Stimulated activated naive B cell treated with anti-CD40 and anti-IgM and Interleukin-4, amounts not matched to agents 10 μg/mL and 1 μg/mL and 100 μg/mL, for 72 hours (primary cell): ENCODE measurements at regions not wholly inside any gene's neighbourhood (a gene's known extent, or its start where the extent isn't known, plus 50 kb on each side); places are given as distances from the start of the nearest gene placed in this dataset.

ENCODE experiments used
- ATAC-seq, 2 donors: fragments of 150-1000 bp; cut with Tn5 transposase; replicated peaks; 2 replicates each; pipeline ENCODE4 v1.10.0; 2021; ENCODE audit warnings: moderate library complexity in 1 of 2
- DNase-seq: peaks from one replicate; pipeline ENCODE4 v3.0.0; 2021
- H3K27ac Mint-ChIP-seq: one replicate; pipeline ENCODE4 v1.8.0; 2022; ENCODE audit warnings: mild to moderate bottlenecking, mixed read lengths
- H3K27me3 Mint-ChIP-seq, 2 donors: one replicate each; pipeline ENCODE4 v1.8.0; 2022; ENCODE audit warnings: mixed read lengths in 2 of 2
- H3K36me3 Mint-ChIP-seq, 2 donors: one replicate each; pipeline ENCODE4 v1.8.0; 2022; ENCODE audit warnings: mixed read lengths in 2 of 2, mild to moderate bottlenecking in 1 of 2
- H3K4me1 Mint-ChIP-seq, 2 donors: one replicate each; pipeline ENCODE4 v1.8.0; 2022; ENCODE audit warnings: mixed read lengths in 2 of 2, mild to moderate bottlenecking in 1 of 2
- H3K4me3 Mint-ChIP-seq, 2 donors: one replicate each; pipeline ENCODE4 v1.8.0; 2022; ENCODE audit warnings: mild to moderate bottlenecking in 2 of 2, mixed read lengths in 2 of 2, moderate library complexity in 1 of 2
- H3K9me3 Mint-ChIP-seq, 2 donors: one replicate each; pipeline ENCODE4 v1.8.0; 2022; ENCODE audit warnings: mixed read lengths in 2 of 2, mild to moderate bottlenecking in 1 of 2

DNA sequence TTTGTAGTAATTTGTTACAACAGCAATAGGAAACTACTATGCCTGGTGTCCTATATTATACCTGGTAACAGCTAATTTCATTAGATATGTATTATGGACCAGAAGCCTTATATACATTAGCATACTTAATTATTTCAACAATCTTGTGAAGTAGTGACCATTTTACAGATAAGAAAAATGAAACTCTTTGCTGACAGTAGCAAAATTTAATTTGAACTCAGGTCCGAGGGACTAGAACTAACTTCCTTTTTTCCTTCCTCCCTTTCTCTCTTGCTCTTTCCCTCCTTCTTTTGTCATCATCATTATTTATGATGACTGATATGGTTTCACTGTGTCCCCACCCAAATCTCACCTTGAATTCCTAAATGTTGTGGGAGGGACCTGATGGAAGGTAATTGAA is 482.0 kb downstream of the SNAPC1 start:
- no peak for ATAC-seq
- peaks cover 4% of the 10 kb centered on the region in 2 donors for H3K27me3 Mint-ChIP-seq

DNA sequence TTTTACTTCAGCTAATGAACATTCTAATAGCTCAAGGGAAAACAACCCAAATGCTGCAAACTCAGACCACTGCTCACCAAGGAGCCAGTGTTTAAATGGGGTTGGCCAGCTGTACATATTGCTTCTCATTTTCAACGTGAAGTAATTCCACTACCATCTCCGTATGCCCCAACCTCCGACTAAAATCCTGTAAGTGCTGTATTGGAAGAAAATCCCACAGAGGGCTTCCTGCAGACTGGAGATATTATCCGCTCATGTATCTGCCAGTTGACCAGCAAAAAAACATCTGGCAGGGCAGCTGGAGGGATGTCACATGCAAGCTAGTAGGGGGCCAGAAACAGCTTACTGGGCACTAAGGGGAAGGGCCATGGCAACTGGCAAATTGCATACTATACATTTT is 485.0 kb downstream of the SNAPC1 start:
- H3K4me1 Mint-ChIP-seq = no peaks in the 10 kb centered on the region
- H3K4me3 Mint-ChIP-seq = no peak overlapping the region
- DNase-seq = no peak
- ATAC-seq = no peak
- H3K9me3 Mint-ChIP-seq = peaks cover 3 to 7% of the 10 kb centered on the region in 2 donors
- no peak overlapping the region for H3K27ac Mint-ChIP-seq
- H3K27me3 Mint-ChIP-seq = peaks cover 4 to 6% of the 10 kb centered on the region in 2 donors
- H3K36me3 Mint-ChIP-seq = no peaks in the 10 kb centered on the region

More for the DNA sequence above, 482.0 kb downstream of the SNAPC1 start:
- Mint-ChIP-seq H3K4me1 (no peaks in the 10 kb centered on the region), H3K36me3 (no peaks in the 10 kb centered on the region), H3K4me3 (no peak overlapping the region), H3K9me3 (peaks cover 3 to 7% of the 10 kb centered on the region in 2 donors), H3K27ac (no peak overlapping the region)
- no peak for DNase-seq

DNA sequence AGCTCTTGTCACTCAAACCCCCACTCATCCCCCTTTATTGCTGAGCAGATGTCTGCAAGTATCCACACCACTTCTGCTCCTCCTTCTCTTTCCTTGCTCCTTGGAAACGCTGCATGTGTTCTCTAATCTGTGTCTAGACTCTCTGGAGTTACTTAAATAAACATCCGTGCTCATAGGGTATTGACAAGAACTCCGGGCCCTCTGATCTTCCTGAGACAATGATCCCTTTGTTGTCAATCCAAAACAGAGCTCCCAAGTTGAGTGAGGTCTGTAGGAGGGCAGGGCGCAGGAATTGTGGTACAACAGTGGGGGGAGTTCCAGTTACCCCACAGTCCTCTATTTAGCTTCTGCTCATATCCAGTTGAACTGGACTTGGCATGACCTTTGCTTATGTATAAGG is 489.0 kb downstream of the SNAPC1 start:
- Mint-ChIP-seq H3K27ac (no peak overlapping the region), H3K27me3 (peaks cover 3 to 12% of the 10 kb centered on the region in 2 donors), H3K4me1 (no peaks in the 10 kb centered on the region), H3K36me3 (no peaks in the 10 kb centered on the region), H3K9me3 (no peaks in the 10 kb centered on the region), H3K4me3 (no peak overlapping the region)
- ATAC-seq (no peak), DNase-seq (no peak)

DNA sequence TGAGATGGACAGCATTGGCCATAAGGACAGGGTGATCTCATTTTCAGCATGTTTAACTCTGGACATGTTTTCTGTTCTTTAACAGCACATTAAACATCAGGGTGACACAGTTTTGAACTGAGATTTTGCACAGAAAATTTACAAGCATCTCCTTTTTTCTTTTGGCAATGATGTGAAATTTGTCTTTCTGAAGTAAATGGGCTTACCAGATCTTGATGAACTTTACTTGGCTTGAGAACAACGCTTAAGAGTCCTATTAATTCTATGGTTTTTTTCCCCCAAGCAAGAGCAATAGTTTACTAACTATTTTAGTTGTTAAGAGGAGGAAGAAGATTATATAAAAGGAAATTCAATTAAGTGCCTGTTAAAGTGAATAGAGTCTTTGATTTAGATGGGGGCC is 491.0 kb downstream of the SNAPC1 start:
- Mint-ChIP-seq H3K27ac (no peak overlapping the region), H3K4me3 (no peak overlapping the region), H3K36me3 (no peaks in the 10 kb centered on the region), H3K27me3 (peaks cover 8 to 12% of the 10 kb centered on the region in 2 donors), H3K4me1 (no peaks in the 10 kb centered on the region), H3K9me3 (peaks cover 0 to 2% of the 10 kb centered on the region in 2 donors)
- DNase-seq (no peak), ATAC-seq (no peak)

DNA sequence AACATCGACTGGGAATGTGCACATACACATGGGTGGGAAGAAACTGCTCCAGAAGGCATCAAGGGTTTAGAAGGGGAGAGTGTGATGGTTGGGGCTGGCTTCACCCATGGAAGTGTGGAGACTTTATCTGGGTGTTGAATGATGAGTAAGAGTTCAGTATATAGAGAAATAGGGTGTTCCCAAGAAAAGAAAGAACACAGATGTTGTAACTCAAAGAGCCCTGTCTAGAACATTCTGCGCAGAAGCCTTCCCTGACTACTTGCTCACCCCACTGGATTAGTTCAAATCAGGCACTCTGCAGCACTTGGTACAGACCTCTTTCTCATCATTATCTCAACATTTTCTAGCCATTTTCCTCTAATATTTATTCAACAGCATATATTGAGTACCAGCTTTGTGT is 491.7 kb downstream of the SNAPC1 start:
- H3K27ac Mint-ChIP-seq = no peak overlapping the region
- DNase-seq (no peak), ATAC-seq (no peak)
- H3K27me3 Mint-ChIP-seq = peaks cover 8 to 12% of the 10 kb centered on the region in 2 donors
- H3K9me3 Mint-ChIP-seq = peaks cover 0 to 2% of the 10 kb centered on the region in 2 donors
- H3K36me3 Mint-ChIP-seq = no peaks in the 10 kb centered on the region
- H3K4me3 Mint-ChIP-seq = no peak overlapping the region
- H3K4me1 Mint-ChIP-seq = no peaks in the 10 kb centered on the region

DNA sequence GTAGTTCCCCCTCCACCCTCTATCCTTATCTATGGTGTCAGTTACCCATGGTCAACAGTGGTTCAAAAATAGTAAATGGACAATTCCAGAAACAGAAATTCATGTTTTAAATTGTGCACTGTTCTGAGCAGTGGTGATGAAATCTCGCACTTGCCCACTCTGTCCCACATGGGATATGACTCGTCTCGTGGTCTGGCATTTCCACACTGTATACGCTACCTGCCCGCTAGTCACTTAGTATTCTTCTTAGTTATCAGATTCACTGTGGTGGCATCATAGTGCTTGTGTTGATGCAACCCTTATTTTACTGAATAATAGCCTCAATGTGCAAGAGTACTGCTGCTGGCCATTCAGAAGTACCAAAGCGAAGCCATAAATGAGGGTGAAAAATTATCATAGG is 507.0 kb downstream of the SNAPC1 start:
- Mint-ChIP-seq H3K4me1 (no peaks in the 10 kb centered on the region), H3K9me3 (no peaks in the 10 kb centered on the region), H3K4me3 (no peak overlapping the region), H3K27me3 (peaks cover 14 to 16% of the 10 kb centered on the region in 2 donors), H3K27ac (no peak overlapping the region), H3K36me3 (no peaks in the 10 kb centered on the region)
- DNase-seq (no peak), ATAC-seq (peak in 1 of 2 donors; percentile 29)

DNA sequence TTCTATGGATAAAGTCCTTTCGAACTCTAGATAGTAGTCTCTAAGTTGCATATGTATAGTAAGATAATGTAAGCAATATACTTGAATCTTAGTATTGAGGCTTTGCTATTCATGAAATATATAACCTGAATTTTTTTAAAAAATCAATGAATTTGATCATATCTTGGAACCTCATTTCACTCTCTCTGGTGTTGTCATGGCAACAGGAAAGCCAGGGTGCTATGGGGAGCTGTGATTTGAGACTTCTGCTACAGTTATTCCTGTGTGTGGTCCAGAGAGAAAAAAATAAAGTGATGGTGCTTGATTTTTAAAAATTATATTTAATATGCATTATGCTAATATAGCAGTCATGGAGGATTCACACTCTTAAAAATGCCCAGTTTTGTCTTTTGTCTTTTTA is 508.0 kb downstream of the SNAPC1 start:
- Mint-ChIP-seq H3K4me1 (no peaks in the 10 kb centered on the region), H3K27ac (no peak overlapping the region), H3K9me3 (no peaks in the 10 kb centered on the region), H3K27me3 (peaks cover 12 to 14% of the 10 kb centered on the region in 2 donors), H3K4me3 (no peak overlapping the region), H3K36me3 (no peaks in the 10 kb centered on the region)
- no peak for DNase-seq
- ATAC-seq = no peak

DNA sequence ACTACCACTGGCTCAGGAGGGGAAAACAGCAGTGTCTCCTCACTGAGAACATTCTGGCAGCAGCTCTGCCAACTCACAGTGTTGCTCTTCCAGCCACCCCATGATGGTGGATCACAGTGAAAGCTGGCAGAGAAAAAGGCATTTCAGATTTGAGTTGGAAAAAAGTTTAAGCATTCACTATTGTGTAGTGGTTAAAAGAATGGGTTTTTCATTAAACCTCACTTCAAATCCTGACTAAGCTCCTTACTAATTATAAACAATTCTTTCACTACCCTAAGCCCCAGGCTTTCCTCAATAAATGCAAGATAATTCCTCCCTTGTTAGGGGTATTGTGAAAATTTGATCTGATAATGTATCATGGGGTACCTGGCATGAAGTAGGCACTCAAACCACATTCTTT is 518.1 kb downstream of the SNAPC1 start:
- Mint-ChIP-seq H3K27me3 (peaks cover 0 to 9% of the 10 kb centered on the region in 2 donors), H3K9me3 (no peaks in the 10 kb centered on the region), H3K36me3 (no peaks in the 10 kb centered on the region), H3K4me1 (no peaks in the 10 kb centered on the region), H3K27ac (no peak overlapping the region), H3K4me3 (no peak overlapping the region)
- DNase-seq (no peak), ATAC-seq (no peak)

DNA sequence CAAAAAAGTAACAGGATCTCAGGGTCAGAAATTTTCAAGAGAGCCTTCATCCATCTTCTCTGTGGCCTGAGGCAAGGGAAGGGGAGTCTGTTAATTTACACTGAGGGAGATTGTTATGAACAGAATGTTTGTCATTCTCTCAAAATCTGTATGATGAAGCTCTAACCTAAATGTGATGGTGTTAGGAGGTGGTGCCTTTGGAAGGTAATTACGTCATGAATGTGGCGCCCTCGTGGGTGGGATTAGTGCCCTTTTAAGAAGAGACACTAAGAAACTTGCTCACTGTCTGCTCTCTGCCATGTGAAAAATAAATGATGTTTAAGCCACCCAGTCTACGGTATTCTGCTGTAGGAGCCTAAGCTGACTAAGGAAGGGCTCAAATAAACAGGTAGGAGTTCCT is 521.6 kb downstream of the SNAPC1 start:
- H3K4me1 Mint-ChIP-seq = no peaks in the 10 kb centered on the region
- DNase-seq = no peak
- H3K4me3 Mint-ChIP-seq = no peak overlapping the region
- H3K36me3 Mint-ChIP-seq = no peaks in the 10 kb centered on the region
- peaks cover 0 to 3% of the 10 kb centered on the region in 2 donors for H3K9me3 Mint-ChIP-seq
- H3K27me3 Mint-ChIP-seq = peaks cover 0 to 9% of the 10 kb centered on the region in 2 donors
- no peak overlapping the region for H3K27ac Mint-ChIP-seq
- ATAC-seq = no peak

DNA sequence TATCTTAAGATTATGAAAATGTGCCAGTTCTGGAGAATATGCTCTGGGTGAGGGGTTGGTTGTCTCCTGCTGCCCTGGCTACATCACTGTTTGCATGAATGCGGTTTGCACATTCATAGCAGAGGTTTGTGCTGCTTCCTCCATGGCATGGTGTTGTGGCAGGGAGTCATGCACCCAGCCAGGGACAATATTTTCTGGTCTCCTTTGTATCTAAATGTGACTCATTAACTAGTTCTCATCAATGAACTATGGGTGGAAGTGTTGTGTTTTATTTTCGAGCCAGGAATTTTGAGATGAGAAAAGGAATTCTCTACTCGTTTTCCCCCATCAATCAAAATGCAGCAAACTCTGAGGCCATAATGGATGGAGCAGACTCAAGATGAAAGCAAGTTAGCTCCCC is 527.3 kb downstream of the SNAPC1 start:
- H3K36me3 Mint-ChIP-seq = no peaks in the 10 kb centered on the region
- no peak for DNase-seq
- no peaks in the 10 kb centered on the region for H3K4me1 Mint-ChIP-seq
- H3K9me3 Mint-ChIP-seq = peaks cover 0 to 8% of the 10 kb centered on the region in 2 donors
- no peak overlapping the region for H3K4me3 Mint-ChIP-seq
- ATAC-seq = no peak
- H3K27me3 Mint-ChIP-seq = no peaks in the 10 kb centered on the region
- no peak overlapping the region for H3K27ac Mint-ChIP-seq

DNA sequence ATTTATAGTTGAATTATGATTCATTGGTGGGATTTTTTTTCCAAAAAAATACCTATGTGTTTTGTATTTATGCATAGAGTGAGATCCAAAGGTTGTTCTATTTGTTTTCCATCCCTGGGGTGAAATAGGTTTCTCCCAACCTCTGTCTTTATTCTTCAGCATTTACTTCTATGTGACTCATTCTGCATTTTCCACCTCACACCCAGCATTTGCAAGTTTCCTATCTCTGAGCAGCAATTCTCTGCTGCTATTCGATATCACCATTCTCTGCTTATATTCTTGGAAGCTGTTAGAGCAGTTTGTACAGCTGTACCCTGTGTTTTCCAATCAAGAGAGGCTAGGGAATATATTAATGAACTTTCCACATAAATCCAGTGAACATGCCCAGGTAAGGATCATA is 538.9 kb downstream of the SNAPC1 start:
- H3K27ac Mint-ChIP-seq = no peak overlapping the region
- H3K4me1 Mint-ChIP-seq = no peaks in the 10 kb centered on the region
- DNase-seq = no peak
- H3K9me3 Mint-ChIP-seq = peaks cover 4 to 7% of the 10 kb centered on the region in 2 donors
- ATAC-seq = no peak
- no peaks in the 10 kb centered on the region for H3K27me3 Mint-ChIP-seq
- no peak overlapping the region for H3K4me3 Mint-ChIP-seq
- H3K36me3 Mint-ChIP-seq = no peaks in the 10 kb centered on the region

DNA sequence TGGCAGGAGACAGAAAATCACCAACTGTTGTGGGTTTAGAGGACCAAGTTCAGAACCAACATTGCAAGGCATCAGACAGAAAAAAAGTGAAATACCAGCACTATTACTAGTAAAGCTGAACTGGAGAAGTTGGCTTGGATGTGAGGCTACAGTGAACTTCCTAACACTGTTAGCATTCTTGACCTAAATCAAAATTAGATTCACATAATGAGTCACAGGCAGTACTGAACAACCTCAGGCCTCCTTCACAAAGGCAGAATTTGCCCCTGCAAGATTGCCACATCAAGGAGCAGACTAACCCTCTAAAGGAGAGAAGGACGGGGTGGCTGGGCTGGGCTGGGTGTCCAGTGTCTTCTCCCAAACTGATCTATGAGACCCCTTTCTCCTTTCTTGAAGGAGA is 539.7 kb downstream of the SNAPC1 start:
- H3K4me1 Mint-ChIP-seq = no peaks in the 10 kb centered on the region
- H3K27me3 Mint-ChIP-seq = no peaks in the 10 kb centered on the region
- no peak for ATAC-seq
- DNase-seq = no peak
- no peak overlapping the region for H3K4me3 Mint-ChIP-seq
- H3K27ac Mint-ChIP-seq = no peak overlapping the region
- H3K9me3 Mint-ChIP-seq = peaks cover 4 to 7% of the 10 kb centered on the region in 2 donors
- H3K36me3 Mint-ChIP-seq = no peaks in the 10 kb centered on the region

DNA sequence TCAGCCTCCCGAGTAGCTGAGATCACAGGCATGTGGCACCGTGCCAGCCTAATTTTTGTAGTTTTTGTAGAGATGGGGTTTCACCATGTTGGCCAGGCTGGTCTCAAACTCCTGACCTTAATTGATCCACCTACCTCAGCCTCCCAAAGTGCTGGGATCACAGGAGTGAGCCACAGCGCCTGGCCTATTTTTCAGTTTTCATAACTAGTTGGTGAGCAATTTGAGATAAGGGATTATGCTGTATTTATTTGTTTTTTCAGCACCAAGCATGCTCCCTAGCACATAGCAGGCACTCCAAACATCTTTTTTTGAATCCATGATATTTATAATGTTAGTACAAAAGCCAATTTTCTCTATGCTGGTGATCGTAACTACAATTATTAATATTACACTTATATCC is 541.2 kb downstream of the SNAPC1 start:
- Mint-ChIP-seq H3K4me1 (no peaks in the 10 kb centered on the region), H3K9me3 (peaks cover 4 to 7% of the 10 kb centered on the region in 2 donors), H3K27ac (no peak overlapping the region), H3K27me3 (no peaks in the 10 kb centered on the region), H3K4me3 (no peak overlapping the region), H3K36me3 (no peaks in the 10 kb centered on the region)
- DNase-seq = no peak
- no peak for ATAC-seq

DNA sequence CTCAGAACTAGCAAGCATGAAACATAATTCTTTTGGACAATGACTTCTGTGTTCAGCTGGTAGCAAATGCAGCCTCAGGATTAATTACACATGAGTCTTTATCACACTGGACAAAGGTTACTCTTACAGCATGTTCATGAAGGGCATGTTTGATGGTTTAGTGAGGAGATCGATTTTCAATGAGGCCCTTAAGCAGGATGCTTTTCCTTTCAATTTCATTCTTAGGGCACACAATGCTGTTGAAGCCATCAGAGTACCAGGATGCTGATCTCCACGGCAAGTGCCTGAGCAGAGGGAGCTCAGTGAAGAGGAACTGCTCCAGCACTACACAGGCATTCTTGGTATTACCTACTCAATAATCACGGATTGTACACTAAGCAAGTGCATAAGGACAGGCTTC is 542.0 kb downstream of the SNAPC1 start:
- Mint-ChIP-seq H3K27ac (no peak overlapping the region), H3K27me3 (no peaks in the 10 kb centered on the region), H3K4me3 (no peak overlapping the region), H3K9me3 (peaks cover 4 to 7% of the 10 kb centered on the region in 2 donors), H3K36me3 (no peaks in the 10 kb centered on the region), H3K4me1 (no peaks in the 10 kb centered on the region)
- DNase-seq = no peak
- ATAC-seq = no peak

DNA sequence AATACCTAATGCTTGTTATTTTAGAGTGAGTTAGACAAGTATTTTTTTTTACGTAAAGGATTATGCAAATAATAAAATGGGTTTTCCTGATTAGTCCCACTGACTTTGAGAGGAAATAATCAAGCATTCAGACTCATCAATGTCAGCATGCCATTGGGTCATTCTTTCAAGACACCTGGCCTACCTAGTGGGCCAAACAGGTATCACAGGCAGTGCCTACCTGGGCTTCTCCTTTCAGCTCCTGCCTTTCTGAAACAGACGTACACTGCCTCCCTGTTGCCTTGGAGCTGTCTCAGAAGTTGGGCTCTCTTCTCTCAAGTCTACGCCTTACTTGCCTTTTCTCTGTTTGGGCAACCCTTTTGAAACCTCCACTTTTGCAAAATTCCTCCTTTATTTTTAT is 545.6 kb downstream of the SNAPC1 start:
- Mint-ChIP-seq H3K27me3 (no peaks in the 10 kb centered on the region), H3K9me3 (no peaks in the 10 kb centered on the region), H3K27ac (no peak overlapping the region), H3K4me1 (no peaks in the 10 kb centered on the region), H3K4me3 (no peak overlapping the region), H3K36me3 (no peaks in the 10 kb centered on the region)
- ATAC-seq (no peak), DNase-seq (no peak)

DNA sequence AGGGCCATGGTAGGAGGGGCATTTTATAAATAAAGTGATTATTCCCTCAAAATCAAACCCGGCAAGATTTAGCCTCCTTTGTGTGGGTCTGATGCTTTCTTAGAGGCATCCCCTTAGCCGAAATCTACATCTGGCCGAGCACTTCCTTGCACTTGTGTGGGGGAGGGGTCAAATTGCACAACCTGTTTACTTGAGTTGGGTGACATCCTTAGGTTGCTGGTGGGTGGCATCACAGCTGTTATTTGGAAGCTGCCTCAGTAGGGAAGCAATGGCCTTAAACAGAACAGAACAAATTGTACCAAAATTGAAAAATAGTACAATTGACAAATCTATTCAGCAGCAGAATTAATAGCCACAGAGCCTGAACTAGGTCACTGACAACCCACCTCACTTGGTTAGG is 546.1 kb downstream of the SNAPC1 start:
- H3K27ac Mint-ChIP-seq = no peak overlapping the region
- no peaks in the 10 kb centered on the region for H3K36me3 Mint-ChIP-seq
- ATAC-seq = no peak
- no peaks in the 10 kb centered on the region for H3K27me3 Mint-ChIP-seq
- H3K4me3 Mint-ChIP-seq = no peak overlapping the region
- no peaks in the 10 kb centered on the region for H3K9me3 Mint-ChIP-seq
- no peak for DNase-seq
- no peaks in the 10 kb centered on the region for H3K4me1 Mint-ChIP-seq
